HCT116 (cell line): ENCODE measurements at regions not wholly inside any gene's neighbourhood (a gene's known extent, or its start where the extent isn't known, plus 50 kb on each side); places are given as distances from the start of the nearest gene placed in this dataset.

Experiments used
- ATF3 ChIP-seq: IDR thresholded peaks from 2 replicates; pipeline ENCODE4 v1.6.1; 2012
- CTCF ChIP-seq, 3 experiments: fragments of 200-600 bp in 1 of 3; sonication (generic) in 1 of 3; IDR thresholded peaks in 2 of 3; conservative IDR thresholded peaks in 1 of 3; 2 replicates each; pipeline ENCODE4 v1.5.1; 2012 to 2017; ENCODE audit warnings: low read depth in 2 of 3, low read length in 2 of 3, antibody characterized with exemption in 1 of 3, borderline replicate concordance in 1 of 3, control low read depth in 1 of 3, mild to moderate bottlenecking in 1 of 3, mixed read lengths in 1 of 3, mixed run types in 1 of 3, moderate library complexity in 1 of 3; ENCODE audit not compliant: insufficient read depth in 1 of 3
- EZH2phosphoT487 ChIP-seq: fragments of 200-600 bp; IDR thresholded peaks from 2 replicates; pipeline ENCODE4 v1.6.1; 2018; ENCODE audit warnings: antibody characterized with exemption, borderline replicate concordance
- POLR2AphosphoS5 ChIP-seq: IDR thresholded peaks from 2 replicates; pipeline ENCODE4 v1.6.1; 2011; ENCODE audit warnings: mild to moderate bottlenecking, low read depth, low read length, moderate library complexity

GRCh38 chr2:122261911-122262310 lies 506.5 kb downstream of the TSN start:
- no peak for TF ChIP-seq POLR2AphosphoS5
- TF ChIP-seq CTCF (IDR thresholded peaks at IDR 0.05 in 2 of 3, conservative IDR thresholded peaks at IDR 0.05 in 1 of 3; ENCODE audit: borderline replicate concordance in 1 of 3, insufficient read depth in 1 of 3, low read depth in 2 of 3, low read length in 2 of 3) = no peak
- no peak for TF ChIP-seq ATF3
- no peak for TF ChIP-seq EZH2phosphoT487
